Hematopoietic multipotent progenitor cell treated with erythropoietin and hydrocortisone succinate and interleukin-3 and kit ligand, for 6 days (in vitro differentiated cells): ENCODE measurements at regions not wholly inside any gene's neighbourhood (a gene's known extent, or its start where the extent isn't known, plus 50 kb on each side); places are given as distances from the start of the nearest gene placed in this dataset.

Experiments
- DNase-seq: peaks from one replicate; pipeline ENCODE4 v3.0.0-alpha.2; 2015

DNA sequence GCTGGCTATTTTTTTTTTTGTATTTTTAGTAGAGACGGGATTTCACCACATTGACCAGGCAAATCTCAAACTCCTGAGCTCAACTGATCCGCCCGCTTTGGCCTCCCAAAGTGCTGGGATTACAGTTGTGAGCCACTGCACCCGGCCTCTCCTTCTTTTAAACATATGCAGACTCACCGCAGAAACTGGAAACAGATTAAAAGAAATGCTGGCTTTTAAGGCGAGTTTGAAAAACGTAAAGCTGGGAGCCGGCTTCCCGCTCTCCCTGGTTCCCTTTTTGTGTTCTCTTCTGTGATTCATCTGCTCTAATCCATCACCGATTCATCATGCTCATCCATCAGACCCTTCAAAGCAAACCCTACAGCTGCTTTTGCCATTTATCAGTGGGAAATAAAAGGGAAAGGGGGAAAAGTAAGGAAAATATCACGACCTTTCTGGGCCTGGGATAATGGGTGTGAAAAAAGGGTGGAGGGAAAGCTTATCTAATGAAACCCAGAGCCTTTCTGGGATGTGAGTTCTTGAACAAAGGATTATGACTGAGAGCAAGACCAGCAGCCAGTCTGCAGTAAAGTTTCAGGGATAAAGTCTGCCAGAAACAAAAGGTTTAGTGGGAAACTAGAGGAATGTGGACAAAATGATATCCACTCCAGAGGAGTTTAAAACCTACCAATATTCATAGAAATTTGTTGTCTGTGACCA is 92.3 kb upstream of the LRIG1 start:
- no peak for DNase-seq

DNA sequence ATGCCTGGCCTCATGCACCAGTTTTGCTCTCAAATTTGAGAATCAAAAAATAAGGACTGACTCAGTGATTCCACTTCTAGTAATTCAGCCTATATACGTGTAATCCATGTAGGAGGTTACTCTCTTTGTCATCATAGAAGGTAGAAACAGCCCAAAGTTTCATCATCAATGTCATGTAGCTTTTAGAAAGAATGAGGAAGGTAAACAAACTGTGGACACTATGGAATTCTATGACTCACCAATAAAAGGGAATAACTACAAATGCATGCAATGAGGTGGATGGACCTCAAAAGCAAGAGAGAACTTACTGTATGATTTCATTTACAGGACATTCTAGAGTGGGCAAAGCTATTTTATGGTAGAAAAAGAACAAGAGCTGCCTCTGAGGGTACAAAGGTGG is 93.2 kb upstream of the LRIG1 start:
- no peak for DNase-seq

DNA sequence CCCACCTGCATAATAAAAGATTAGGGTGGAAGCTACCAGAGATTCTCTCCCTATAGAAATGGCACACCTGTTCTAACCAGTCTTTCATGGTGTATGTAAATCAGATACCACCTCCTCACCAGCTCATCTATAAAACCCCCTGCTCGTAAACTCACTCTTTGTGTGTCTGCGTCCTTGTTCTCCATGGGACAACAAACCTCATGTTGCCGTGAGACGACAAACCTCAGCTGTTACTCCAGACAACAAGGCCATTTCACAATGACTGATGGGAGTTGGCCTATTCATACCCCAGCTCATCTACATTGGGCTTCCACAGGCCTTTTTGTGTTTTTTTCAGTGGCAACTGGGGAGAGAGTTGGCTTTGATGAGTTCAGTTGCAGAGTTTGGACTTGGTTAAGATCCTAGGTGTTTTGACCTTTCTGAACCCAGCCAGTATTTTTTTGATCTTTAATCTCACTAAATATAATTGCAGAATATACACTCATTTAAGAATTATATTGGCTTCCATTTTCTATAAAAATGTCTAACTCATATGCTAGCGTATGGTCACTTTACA is 96.6 kb upstream of the LRIG1 start:
- no peak for DNase-seq

DNA sequence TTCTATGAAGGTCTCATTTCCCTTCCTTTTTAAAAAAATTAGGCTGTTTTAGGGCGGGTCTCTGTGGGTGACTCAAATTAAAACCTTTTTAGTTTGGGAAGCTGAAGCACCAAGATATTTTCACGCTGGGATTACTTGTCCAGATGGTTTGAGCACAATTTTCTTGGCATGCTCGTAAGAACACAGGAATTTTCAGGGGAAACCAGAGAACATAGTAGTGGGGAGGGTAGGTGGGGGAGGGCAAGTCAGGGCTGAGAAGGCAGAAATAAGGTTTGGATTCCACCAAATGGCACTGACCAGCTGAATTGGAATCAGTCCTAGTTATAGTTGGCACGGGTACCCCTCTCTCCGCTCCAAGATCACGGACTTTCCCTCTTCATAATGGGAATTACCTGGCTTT is 97.3 kb upstream of the LRIG1 start:
- DNase-seq = no peak

DNA sequence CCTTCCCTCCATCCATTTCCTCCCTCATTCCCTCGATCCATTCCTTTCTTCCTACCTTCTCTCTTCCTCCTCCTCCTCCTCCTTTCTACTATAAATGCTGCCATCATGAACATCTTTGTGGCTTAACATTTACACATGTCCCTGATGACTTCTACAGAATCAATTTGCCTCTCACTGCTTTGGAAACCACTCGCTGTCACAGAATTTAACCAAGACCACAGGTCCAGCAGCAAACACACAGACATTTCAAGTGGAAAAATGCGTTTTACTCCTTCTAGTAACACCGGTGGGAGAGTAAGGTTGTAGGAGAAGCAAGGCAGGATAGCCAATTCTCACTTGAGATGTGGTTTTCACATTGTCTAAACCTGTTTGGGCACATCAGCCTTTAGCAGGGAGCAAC is 101.4 kb upstream of the LRIG1 start:
- no peak for DNase-seq

DNA sequence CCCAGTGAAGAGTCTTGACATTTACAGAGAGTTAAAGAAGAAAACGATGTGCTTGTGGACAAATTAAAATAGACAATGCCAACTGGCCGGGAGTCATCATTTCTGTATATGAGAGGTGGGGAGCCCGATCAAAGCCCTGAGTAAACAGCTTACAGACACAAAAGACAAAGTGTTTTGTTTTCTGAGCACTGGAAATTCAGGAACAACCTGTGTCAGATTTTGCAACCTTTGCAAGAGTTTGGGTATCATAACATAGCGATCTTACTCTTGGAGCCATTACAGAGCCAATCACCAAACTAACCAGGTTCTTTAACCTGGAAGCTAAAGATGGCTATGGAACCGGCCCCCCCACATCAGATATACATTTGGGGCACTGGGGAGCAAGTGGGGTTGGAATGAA is 101.9 kb upstream of the LRIG1 start:
- no peak for DNase-seq

- DNase-seq = no peak
Observed at GRCh38 chr3:66603151-66603611, 102.4 kb upstream of the LRIG1 start.

GRCh38 chr3:66604481-66604880 is 103.7 kb upstream of the LRIG1 start:
- DNase-seq = no peak

DNA sequence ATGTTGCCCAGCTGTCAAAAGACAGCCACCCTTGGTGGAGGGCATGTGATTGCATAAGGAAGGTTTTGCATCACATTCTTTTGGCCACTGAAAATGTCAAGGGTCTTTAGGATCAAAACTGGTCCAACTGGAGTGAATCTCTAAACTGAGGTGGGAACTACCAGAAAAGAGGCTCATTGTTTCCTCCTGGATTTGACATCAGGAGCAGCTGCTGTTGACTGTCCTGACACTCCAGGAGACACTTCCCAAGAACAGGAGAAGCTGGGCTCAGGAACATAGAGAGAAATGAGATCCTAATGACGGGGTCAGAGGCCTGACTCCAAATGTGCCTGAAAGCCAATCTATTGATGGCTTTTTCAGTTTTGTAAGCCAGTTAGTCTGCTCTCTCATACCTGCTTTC is 105.3 kb upstream of the LRIG1 start:
- no peak for DNase-seq

DNA sequence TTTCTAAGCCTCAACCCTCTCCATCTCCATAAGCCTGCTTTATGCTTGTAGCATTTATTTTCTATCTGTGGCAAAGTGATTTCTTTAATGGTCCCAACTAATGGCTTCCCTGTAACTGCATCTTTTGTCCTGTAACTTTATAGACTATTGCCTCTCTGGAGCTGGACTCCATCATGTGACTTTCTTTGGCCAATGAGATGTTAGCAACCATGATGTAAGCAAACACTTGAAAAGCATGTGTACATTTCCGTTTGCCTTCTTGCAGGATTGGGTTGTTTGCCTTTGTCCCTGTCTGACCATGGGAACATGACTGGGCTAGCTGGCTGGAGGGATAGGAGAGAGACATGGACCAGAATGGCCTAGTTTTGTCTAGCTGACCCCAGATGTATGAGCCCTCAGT is 106.0 kb upstream of the LRIG1 start:
- DNase-seq = no peak

DNA sequence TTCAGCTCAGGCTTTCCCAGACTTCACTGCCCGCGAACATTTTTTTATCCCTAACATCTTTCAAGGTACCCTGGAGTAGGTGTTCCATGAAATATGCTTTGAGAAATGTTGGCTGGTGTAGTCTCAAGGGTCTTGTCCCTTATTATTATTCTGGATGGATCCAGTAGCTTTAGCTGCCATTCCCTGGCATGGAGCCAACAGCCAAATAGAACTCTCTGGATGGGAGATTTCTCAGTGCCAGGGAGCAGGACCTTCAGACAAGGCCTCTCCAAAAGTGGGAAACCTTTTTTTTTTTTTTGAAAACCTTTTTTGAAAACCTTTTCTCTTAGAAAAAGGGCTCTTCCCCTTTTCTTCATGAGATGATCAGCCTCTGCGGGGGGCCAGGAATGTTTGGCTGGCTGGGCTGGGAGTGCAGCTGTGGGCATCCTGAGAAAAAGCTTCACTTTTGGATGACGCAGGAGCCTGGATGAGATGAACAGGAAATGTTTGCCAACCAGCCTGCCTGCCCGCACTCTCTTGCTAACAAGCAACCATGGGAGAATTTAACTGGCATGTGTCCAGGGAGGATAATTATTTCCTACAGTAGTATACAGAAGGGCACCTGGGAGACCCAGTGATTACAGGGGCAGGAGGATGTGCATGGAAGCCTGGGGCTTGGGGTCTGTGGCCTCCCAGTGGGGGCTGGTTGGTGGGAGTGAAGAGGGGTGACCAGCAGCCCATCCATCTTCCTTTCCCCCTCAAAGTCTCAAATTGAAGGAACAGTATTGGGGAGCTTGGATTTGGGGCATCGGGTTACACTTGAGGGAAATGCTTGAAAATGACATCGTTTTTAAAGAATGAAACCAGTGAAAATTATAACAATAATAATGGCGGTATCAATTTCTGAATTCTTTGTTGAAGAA is 109.1 kb upstream of the LRIG1 start:
- DNase-seq = no peak

- no peak for DNase-seq
Observed at GRCh38 chr3:66610562-66610909, 109.7 kb upstream of the LRIG1 start.

DNA sequence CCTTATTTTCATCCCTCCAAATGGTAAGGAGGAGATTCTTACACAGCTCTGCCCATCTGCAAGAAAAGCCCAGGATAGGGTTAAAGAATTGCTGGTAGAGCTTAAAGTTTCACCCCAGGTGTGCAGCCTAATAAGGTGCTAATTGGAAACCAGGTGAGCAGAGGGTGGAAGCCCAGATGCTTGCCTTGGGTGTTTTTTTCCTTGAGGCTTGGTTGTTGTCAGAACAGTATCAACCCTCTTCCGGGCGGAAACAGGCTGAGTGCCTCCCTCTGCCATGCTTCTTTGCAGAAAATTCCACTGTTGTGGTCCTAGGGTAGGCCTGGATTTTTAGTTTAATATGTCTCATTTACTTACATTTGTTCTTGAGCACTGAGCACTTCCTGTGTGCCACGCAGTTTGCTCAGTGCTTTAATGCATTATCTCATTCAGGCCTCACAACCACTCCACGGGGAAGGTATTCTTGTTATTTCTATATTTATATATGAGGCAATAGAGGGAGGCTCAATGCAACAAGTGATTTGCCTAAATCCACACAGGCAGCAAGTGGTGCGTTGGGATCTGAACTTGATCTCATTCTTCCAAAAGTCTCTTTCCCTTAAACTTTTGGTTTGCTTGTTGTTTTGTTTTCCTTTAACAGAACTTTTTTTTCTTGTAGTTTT is 115.0 kb upstream of the LRIG1 start:
- DNase-seq = no peak

- no peak for DNase-seq
Observed at GRCh38 chr3:66617351-66617750, 116.5 kb upstream of the LRIG1 start.

- DNase-seq = no peak
Observed at GRCh38 chr3:66618066-66618465, 117.2 kb upstream of the LRIG1 start.

DNA sequence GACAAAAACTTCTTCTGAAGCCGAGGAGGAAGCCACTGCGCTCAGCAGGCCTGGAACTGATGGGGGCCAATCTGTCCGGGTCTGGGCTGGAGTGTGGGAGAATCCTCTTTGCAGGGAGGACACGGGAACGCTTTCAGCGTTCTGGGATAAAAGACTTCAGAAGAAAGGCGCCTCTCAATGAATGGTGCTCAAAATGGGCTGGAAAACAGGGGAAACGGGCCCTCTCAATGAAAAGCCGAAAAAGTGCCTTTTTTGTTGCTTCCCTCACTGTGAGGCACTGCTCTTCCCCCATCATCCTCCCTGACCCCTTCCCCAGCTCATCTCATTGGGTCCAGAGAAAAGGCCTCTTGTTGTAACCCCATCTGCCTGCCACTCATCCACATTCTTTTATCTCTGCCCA is 119.5 kb upstream of the LRIG1 start:
- DNase-seq = no peak

GRCh38 chr3:66622756-66623457 is 122.1 kb upstream of the LRIG1 start:
- no peak for DNase-seq

DNA sequence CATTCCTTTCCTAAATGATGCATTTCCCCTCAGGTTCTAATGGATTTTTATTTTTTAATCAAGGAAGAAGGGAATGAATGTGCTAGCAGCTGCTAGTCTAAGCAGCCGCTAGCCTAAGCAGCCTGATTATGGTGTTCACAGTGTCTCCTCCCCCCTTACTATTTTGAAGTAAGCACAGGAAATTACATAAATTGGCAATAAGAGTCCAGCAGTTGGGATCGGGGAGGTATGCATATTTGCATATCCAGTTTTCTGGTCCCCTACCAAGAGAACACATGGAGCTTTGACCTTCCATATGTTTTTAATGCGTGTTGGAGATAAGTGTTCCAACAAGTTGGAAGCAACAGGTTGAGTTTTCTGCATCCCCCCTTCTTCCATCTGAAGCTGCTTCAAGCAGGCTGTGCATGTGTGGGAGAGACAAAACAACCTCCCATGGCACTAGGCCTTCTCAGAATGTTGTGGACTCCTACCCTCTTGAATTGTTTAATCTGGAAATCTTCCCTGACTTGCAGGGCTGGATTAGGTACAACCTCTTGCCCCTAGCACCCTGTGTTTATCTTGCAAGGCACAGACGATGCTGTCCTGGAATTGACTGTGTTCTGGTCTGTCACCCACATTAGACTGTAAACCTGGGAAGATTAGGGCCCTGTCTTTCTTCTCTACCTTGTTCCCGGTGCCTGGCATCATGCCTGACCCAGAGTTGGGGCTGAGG is 124.8 kb upstream of the LRIG1 start:
- no peak for DNase-seq

DNA sequence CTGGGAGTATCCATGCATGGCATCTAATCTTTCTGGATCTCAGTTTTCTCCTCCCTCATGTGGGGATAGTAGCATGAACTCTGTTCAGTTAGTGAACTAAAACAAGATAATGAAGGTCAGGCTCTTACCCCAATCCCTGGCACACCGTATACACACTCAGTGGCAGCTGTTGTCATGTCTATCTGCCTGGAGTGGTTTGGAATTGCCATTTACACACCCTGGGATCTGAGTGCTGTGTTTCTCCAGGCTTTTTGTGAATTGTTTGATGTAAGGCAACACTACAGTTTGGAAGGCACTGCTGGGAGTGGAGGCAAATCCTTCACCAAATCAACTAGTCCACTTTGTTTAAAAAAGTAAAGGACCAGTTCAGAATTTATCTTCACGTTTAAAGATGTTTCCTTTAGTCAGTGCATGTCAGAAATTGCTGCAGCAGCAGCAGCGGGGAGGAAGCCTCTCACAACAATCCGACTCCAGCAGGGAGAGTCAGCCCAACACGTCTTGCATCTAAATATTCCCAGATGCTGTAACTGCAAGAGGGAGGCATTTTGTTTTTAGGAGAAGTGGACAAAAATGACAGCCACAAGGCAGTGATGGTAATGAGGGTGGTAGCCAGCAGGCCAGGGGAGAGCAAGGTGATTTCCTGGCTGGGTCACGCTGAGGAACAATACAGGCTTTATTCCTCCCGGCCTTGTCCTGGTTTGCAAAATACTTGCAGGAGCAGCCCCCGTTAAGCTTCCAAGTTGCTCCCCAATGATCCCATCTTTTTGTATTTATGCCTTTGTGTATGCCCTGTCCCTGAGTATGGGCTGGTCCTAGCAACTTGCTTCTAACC is 128.5 kb upstream of the LRIG1 start:
- no peak for DNase-seq

- no peak for DNase-seq
Observed at GRCh38 chr3:66629982-66630368, 129.2 kb upstream of the LRIG1 start.
